NT2/D1 (cell line): ENCODE measurements at regions not wholly inside any gene's neighbourhood (a gene's known extent, or its start where the extent isn't known, plus 50 kb on each side); places are given as distances from the start of the nearest gene placed in this dataset.

Experiments used
- SUZ12 ChIP-seq: IDR thresholded peaks from 2 replicates; pipeline ENCODE4 v1.6.1; 2011; ENCODE audit not compliant: insufficient read length, insufficient read depth; ENCODE audit errors: extremely low read depth
- ZNF274 ChIP-seq: IDR thresholded peaks from 2 replicates; pipeline ENCODE4 v1.6.1; 2011; ENCODE audit warnings: mild to moderate bottlenecking, low read depth, low read length

- TF ChIP-seq SUZ12 (no peak), ZNF274 (no peak)
Measured at GRCh38 chr17:53122966-53123365, 699.8 kb upstream of the KIF2B start.
